GM12878 (cell line): ENCODE measurements at regions not wholly inside any gene's neighbourhood (a gene's known extent, or its start where the extent isn't known, plus 50 kb on each side); places are given as distances from the start of the nearest gene placed in this dataset.

Experiments
- ATAC-seq: fragments of 200-7000 bp; cut with Tn5 transposase; 3 replicates; pipeline ENCODE4 v1.9.1; 2020; ENCODE audit warnings: mild to moderate bottlenecking, moderate library complexity
- BruUV-seq: library from RNA; stranded (reverse); fragments of 400-500 nt; replicated peaks from 2 replicates; lab custom pipeline; 2021; lab: Mats Ljungman, UMichigan
- CTCF ChIA-PET: fragments of 300-600 bp; sonication (Branson Sonifier 250); formaldehyde crosslinking; extraction: SDS; loops from one replicate; lab custom pipeline; 2021; ENCODE audit warnings: inconsistent platforms; lab: Yijun Ruan, JAX
- POLR2A ChIA-PET: fragments of 350-600 bp; formaldehyde crosslinking; extraction: SDS; loops from one replicate; lab custom pipeline; 2021; ENCODE audit warnings: inconsistent platforms; lab: Charles Lee
- RAD21 ChIA-PET: fragments of 300-600 bp; sonication (Branson Sonifier 250); formaldehyde crosslinking; loops from one replicate; lab custom pipeline; 2023; ENCODE audit warnings: antibody characterized with exemption; ENCODE audit not compliant: unreplicated experiment; lab: Charles Lee
- SMC1A ChIA-PET: fragments of 300-600 bp; sonication (Branson Sonifier 250); formaldehyde crosslinking; loops from one replicate; lab custom pipeline; 2023; ENCODE audit not compliant: unreplicated experiment, uncharacterized antibody; lab: Charles Lee
- DNase-seq: peaks from one replicate; pipeline ENCODE4 v3.0.0-alpha.2; 2011; ENCODE audit warnings: low read depth, low spot score
- FAIRE-seq: peaks from 3 replicates; lab custom pipeline; 2011; peaks lifted over from hg19 to GRCh38; lab: Jason Lieb, UNC
- H2AFZ ChIP-seq: 2 replicates; pipeline ENCODE4 v1.6.0; 2011; ENCODE audit warnings: low read depth, low read length, control low read depth; ENCODE audit not compliant: control insufficient read depth
- H3K27ac ChIP-seq: 2 replicates; pipeline ENCODE4 v1.5.1; 2011; ENCODE audit warnings: control low read depth; ENCODE audit not compliant: control insufficient read depth, insufficient read depth
- H3K27me3 ChIP-seq, 2 experiments: replicated peaks in 1 of 2; 2 replicates each; pipeline versions ENCODE4 v1.6.0 to v1.6.1; 2011; ENCODE audit warnings: low read length in 1 of 2; ENCODE audit not compliant: control insufficient read depth in 2 of 2, insufficient read depth in 2 of 2
- H3K36me3 ChIP-seq, 2 experiments: 2 replicates each; pipeline ENCODE4 v1.5.1; 2011; ENCODE audit warnings: low read length in 1 of 2; ENCODE audit not compliant: control insufficient read depth in 2 of 2, insufficient read depth in 2 of 2
- H3K4me1 ChIP-seq: 2 replicates; pipeline ENCODE4 v1.6.1; 2011; ENCODE audit warnings: mild to moderate bottlenecking, low read length, moderate library complexity, mixed read lengths; ENCODE audit not compliant: control insufficient read depth, insufficient read depth
- H3K4me2 ChIP-seq: 2 replicates; pipeline ENCODE4 v1.6.0; 2011; ENCODE audit warnings: control low read depth; ENCODE audit not compliant: control insufficient read depth, insufficient read depth
- H3K4me3 ChIP-seq: fragments of 200-600 bp; sonication (generic); 2 replicates; pipeline ENCODE4 v1.5.1; 2016
- H3K79me2 ChIP-seq: 2 replicates; pipeline ENCODE4 v1.6.0; 2011; ENCODE audit warnings: low read length; ENCODE audit not compliant: control insufficient read depth, insufficient read depth
- H3K9ac ChIP-seq: 2 replicates; pipeline ENCODE4 v1.8.0; 2011; ENCODE audit warnings: low read length, control low read depth, mixed read lengths; ENCODE audit not compliant: control insufficient read depth, insufficient read depth
- H3K9me3 ChIP-seq: replicated peaks from 3 replicates; pipeline ENCODE4 v1.5.1; 2011; ENCODE audit warnings: mild to moderate bottlenecking, low read length; ENCODE audit not compliant: control insufficient read depth, insufficient read depth
- H4K20me1 ChIP-seq: 2 replicates; pipeline ENCODE4 v1.6.0; 2011; ENCODE audit not compliant: control insufficient read depth, insufficient read depth
- ASH2L ChIP-seq: fragments of 300-600, 200-600 bp; sonication (generic); IDR thresholded peaks from 2 replicates; pipeline ENCODE4 v1.6.1; 2017; ENCODE audit warnings: low read depth, mild to moderate bottlenecking, borderline replicate concordance
- BACH1 ChIP-seq: fragments of 450-650 bp; IDR thresholded peaks from 2 replicates; pipeline ENCODE4 v1.6.1; 2017; ENCODE audit warnings: mild to moderate bottlenecking, borderline replicate concordance
- HDAC6 ChIP-seq: fragments of 200-600 bp; sonication (generic); IDR thresholded peaks from one replicate; pipeline ENCODE4 v1.8.0; 2017; ENCODE audit warnings: antibody characterized with exemption; ENCODE audit not compliant: unreplicated experiment
- MTA3 ChIP-seq: IDR thresholded peaks from 2 replicates; pipeline ENCODE4 v1.6.1; 2012; ENCODE audit warnings: low read length, inconsistent platforms, borderline replicate concordance
- NR2C2 ChIP-seq: IDR thresholded peaks from 2 replicates; pipeline ENCODE4 v1.6.1; 2011; ENCODE audit warnings: borderline replicate concordance, low read depth; ENCODE audit not compliant: control insufficient read depth, insufficient read length
- RB1 ChIP-seq: fragments of 450-650 bp; formaldehyde crosslinking; IDR thresholded peaks from 2 replicates; pipeline ENCODE4 v1.6.1; 2017; ENCODE audit warnings: mild to moderate bottlenecking, borderline replicate concordance
- SP1 ChIP-seq: IDR thresholded peaks from one replicate; pipeline ENCODE4 v1.6.1; 2011; ENCODE audit warnings: low read depth, low read length
- ZNF217 ChIP-seq: fragments of 450-650 bp; IDR thresholded peaks from 2 replicates; pipeline ENCODE4 v1.6.1; 2017; ENCODE audit warnings: antibody characterized with exemption, mild to moderate bottlenecking
- WGBS: methylation state at CpG from one replicate; pipeline ENCODE4 v1.1.6; 2016; ENCODE audit warnings: low lambda C conversion rate; ENCODE audit not compliant: insufficient replicate concordance, insufficient coverage; ENCODE audit errors: missing lambda C conversion rate; 5-methylcytosine and 5-hydroxymethylcytosine counted together
- in situ Hi-C: fragments of 300-500 bp; cut with MboI; formaldehyde crosslinking; loops from 9 replicates; pipeline ENCODE4 v1.14.3; 2018; ENCODE audit warnings: mixed read lengths
- intact Hi-C: fragments of 100-400 bp; cut with micrococcal nuclease; formaldehyde crosslinking; loops from one replicate; pipeline ENCODE4 v1.14.2; 2022; ENCODE audit not compliant: unreplicated experiment
- TF ChIP-seq, protein P1 (sequence below): fragments of 450-650 bp; IDR thresholded peaks from 2 replicates; pipeline ENCODE4 v1.6.1; 2018; ENCODE audit warnings: borderline replicate concordance, mild to moderate bottlenecking; ENCODE audit not compliant: partially characterized antibody
- TF ChIP-seq, protein P2 (sequence below): IDR thresholded peaks from 2 replicates; pipeline ENCODE4 v1.6.1; 2012; ENCODE audit warnings: mild to moderate bottlenecking, low read depth, low read length
- TF ChIP-seq, protein P3 (sequence below): fragments of 450-650 bp; conservative IDR thresholded peaks from 2 replicates; pipeline ENCODE4 v1.6.1; 2017; ENCODE audit warnings: mild to moderate bottlenecking, moderate library complexity
- TF ChIP-seq, protein P4 (sequence below): IDR thresholded peaks from 2 replicates; pipeline ENCODE4 v1.6.1; 2011; ENCODE audit warnings: low read depth, mild to moderate bottlenecking, low read length, moderate library complexity, borderline replicate concordance; ENCODE audit errors: extremely low read depth

DNA sequence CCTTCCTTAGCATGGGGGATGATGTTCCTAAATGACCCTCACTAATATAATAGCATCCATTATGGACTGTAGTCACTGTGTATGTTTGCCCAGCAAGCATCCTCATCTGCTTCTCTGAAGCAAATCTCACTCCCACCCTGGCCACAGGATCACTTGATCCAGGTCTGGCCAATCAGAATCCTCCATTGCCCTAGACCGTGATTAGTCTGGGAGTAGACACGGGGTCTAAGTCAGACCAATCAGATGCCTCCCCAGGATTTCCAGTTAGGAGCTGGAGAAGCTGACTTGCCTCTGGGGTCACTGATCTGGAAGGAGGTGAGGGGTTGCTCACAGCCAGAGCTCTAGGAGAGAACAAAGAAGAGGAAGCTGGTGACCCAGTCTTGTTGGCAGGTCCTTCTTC is 153.9 kb downstream of the DHX35 start:
- intact Hi-C loops (no loop called here), in situ Hi-C loops (no loop called here)
- BruUV-seq: no TSS peak
- Histone ChIP-seq H3K9me3 (no peaks in the 10 kb centered on the region; the same call in 2 of the 3 replicates), H3K4me2 (no peak overlapping the region), H3K79me2 (no peaks in the 10 kb centered on the region), H4K20me1 (no peaks in the 10 kb centered on the region), H3K9ac (no peak overlapping the region), H3K36me3 (no peaks in the 10 kb centered on the region), H2AFZ (no peak overlapping the region), H3K27ac (no peak overlapping the region), H3K27me3 (no peaks in the 10 kb centered on the region), H3K4me3 (no peak overlapping the region), H3K4me1 (no peaks in the 10 kb centered on the region; the same call in 1 of the 2 replicates)
- FAIRE-seq: no peak
- ChIA-PET CTCF (interaction anchor here (0.7 kb wide), 1 partner anchor 67 kb away, joined by 3 read pairs; no protein-coding TSS in a partner anchor), SMC1A (interaction anchor here (1.5 kb wide), 1 partner anchor 30 kb away, joined by 4 read pairs; no protein-coding TSS in a partner anchor), RAD21 (no interaction called here), POLR2A (no interaction called here)
- 56% methylated on average over 2 of the region's 2 CpGs for WGBS
- no peak for ATAC-seq
- no peak for DNase-seq
- TF ChIP-seq, protein P1, sequence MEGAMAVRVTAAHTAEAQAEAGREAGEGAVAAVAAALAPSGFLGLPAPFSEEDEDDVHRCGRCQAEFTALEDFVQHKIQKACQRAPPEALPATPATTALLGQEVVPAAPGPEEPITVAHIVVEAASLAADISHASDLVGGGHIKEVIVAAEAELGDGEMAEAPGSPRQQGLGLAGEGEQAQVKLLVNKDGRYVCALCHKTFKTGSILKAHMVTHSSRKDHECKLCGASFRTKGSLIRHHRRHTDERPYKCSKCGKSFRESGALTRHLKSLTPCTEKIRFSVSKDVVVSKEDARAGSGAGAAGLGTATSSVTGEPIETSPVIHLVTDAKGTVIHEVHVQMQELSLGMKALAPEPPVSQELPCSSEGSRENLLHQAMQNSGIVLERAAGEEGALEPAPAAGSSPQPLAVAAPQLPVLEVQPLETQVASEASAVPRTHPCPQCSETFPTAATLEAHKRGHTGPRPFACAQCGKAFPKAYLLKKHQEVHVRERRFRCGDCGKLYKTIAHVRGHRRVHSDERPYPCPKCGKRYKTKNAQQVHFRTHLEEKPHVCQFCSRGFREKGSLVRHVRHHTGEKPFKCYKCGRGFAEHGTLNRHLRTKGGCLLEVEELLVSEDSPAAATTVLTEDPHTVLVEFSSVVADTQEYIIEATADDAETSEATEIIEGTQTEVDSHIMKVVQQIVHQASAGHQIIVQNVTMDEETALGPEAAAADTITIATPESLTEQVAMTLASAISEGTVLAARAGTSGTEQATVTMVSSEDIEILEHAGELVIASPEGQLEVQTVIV: no peak
- TF ChIP-seq, protein P2, sequence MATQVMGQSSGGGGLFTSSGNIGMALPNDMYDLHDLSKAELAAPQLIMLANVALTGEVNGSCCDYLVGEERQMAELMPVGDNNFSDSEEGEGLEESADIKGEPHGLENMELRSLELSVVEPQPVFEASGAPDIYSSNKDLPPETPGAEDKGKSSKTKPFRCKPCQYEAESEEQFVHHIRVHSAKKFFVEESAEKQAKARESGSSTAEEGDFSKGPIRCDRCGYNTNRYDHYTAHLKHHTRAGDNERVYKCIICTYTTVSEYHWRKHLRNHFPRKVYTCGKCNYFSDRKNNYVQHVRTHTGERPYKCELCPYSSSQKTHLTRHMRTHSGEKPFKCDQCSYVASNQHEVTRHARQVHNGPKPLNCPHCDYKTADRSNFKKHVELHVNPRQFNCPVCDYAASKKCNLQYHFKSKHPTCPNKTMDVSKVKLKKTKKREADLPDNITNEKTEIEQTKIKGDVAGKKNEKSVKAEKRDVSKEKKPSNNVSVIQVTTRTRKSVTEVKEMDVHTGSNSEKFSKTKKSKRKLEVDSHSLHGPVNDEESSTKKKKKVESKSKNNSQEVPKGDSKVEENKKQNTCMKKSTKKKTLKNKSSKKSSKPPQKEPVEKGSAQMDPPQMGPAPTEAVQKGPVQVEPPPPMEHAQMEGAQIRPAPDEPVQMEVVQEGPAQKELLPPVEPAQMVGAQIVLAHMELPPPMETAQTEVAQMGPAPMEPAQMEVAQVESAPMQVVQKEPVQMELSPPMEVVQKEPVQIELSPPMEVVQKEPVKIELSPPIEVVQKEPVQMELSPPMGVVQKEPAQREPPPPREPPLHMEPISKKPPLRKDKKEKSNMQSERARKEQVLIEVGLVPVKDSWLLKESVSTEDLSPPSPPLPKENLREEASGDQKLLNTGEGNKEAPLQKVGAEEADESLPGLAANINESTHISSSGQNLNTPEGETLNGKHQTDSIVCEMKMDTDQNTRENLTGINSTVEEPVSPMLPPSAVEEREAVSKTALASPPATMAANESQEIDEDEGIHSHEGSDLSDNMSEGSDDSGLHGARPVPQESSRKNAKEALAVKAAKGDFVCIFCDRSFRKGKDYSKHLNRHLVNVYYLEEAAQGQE: no peak
- TF ChIP-seq, protein P3, sequence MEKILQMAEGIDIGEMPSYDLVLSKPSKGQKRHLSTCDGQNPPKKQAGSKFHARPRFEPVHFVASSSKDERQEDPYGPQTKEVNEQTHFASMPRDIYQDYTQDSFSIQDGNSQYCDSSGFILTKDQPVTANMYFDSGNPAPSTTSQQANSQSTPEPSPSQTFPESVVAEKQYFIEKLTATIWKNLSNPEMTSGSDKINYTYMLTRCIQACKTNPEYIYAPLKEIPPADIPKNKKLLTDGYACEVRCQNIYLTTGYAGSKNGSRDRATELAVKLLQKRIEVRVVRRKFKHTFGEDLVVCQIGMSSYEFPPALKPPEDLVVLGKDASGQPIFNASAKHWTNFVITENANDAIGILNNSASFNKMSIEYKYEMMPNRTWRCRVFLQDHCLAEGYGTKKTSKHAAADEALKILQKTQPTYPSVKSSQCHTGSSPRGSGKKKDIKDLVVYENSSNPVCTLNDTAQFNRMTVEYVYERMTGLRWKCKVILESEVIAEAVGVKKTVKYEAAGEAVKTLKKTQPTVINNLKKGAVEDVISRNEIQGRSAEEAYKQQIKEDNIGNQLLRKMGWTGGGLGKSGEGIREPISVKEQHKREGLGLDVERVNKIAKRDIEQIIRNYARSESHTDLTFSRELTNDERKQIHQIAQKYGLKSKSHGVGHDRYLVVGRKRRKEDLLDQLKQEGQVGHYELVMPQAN: no peak
- TF ChIP-seq, protein P4, sequence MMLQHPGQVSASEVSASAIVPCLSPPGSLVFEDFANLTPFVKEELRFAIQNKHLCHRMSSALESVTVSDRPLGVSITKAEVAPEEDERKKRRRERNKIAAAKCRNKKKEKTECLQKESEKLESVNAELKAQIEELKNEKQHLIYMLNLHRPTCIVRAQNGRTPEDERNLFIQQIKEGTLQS: no peak
- TF ChIP-seq RB1 (no peak), ZNF217 (no peak), HDAC6 (no peak), ASH2L (no peak), NR2C2 (no peak), SP1 (no peak), MTA3 (no peak), BACH1 (no peak)
